ENCODE measurements at regions not wholly inside any gene's neighbourhood (a gene's known extent, or its start where the extent isn't known, plus 50 kb on each side); places are given as distances from the start of the nearest gene placed in this dataset.

DNA sequence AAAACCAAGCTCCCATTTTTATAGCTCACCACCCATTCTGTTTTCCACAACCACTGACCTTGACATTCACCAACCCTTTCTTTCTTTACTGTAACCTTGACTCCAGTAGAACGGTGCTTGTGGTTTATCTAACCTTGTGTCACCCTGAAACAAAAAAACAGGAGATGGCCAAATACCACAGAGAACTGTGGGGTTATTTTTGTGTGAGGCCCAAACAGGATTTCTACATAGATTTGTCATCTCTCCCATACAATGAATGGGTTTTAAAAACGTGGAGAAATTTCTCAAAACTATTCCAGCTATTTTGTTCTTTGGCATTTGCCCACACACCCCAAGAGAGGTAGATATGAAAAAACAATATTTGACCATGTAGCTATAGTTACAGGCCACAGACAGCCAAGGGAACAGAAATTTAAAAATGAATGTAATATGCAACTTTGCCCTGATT lies 231.3 kb upstream of the TANK start:
- ChIA-PET POLR2A (no interaction called here), CTCF (no interaction called here)
- no CpG with 5 or more reads among the region's 2 CpGs for WGBS (ENCODE audit: insufficient coverage)
- Histone ChIP-seq H3K4me3 (ENCODE audit: control extremely low read depth in 1 of 5, extremely low read depth in 1 of 5, insufficient read depth in 1 of 5, low read depth in 2 of 5, low read length in 4 of 5) (no peak overlapping the region), H3K4me2 (replicated peaks; ENCODE audit: low read depth, low read length, poor library complexity, severe bottlenecking) (no peak overlapping the region), H3K9ac (ENCODE audit: low read length) (no peak overlapping the region), H3K27me3 (replicated peaks in 1 of 4; ENCODE audit: control extremely low read depth in 1 of 4, control insufficient read depth in 3 of 4, insufficient read depth in 4 of 4, low read length in 3 of 4) (peaks cover 0 to 4% (median 0%) of the 10 kb centered on the region in 4 experiments), H2AFZ (ENCODE audit: insufficient read depth, low read depth, low read length, poor library complexity, severe bottlenecking) (no peak overlapping the region), H3K4me1 (ENCODE audit: control insufficient read depth in 2 of 2, insufficient read depth in 2 of 2, low read length in 2 of 2) (no peaks in the 10 kb centered on the region), H4K20me1 (ENCODE audit: control insufficient read depth, insufficient read depth, low read length, poor library complexity, severe bottlenecking) (no peaks in the 10 kb centered on the region), H3K36me3 (replicated peaks in 1 of 2; ENCODE audit: control extremely low read depth in 1 of 2, control insufficient read depth in 1 of 2, extremely low read depth in 1 of 2, insufficient read depth in 2 of 2, low read length in 1 of 2) (no peaks in the 10 kb centered on the region), H3K9me3 (ENCODE audit: control extremely low read depth in 1 of 3, control insufficient read depth in 2 of 3, insufficient read depth in 1 of 3, low read length in 2 of 3) (no peaks in the 10 kb centered on the region), H3K27ac (ENCODE audit: low read length in 2 of 2) (no peak overlapping the region), H3K79me2 (ENCODE audit: control insufficient read depth, insufficient read depth, low read length) (no peaks in the 10 kb centered on the region)
- TF ChIP-seq, protein P1, sequence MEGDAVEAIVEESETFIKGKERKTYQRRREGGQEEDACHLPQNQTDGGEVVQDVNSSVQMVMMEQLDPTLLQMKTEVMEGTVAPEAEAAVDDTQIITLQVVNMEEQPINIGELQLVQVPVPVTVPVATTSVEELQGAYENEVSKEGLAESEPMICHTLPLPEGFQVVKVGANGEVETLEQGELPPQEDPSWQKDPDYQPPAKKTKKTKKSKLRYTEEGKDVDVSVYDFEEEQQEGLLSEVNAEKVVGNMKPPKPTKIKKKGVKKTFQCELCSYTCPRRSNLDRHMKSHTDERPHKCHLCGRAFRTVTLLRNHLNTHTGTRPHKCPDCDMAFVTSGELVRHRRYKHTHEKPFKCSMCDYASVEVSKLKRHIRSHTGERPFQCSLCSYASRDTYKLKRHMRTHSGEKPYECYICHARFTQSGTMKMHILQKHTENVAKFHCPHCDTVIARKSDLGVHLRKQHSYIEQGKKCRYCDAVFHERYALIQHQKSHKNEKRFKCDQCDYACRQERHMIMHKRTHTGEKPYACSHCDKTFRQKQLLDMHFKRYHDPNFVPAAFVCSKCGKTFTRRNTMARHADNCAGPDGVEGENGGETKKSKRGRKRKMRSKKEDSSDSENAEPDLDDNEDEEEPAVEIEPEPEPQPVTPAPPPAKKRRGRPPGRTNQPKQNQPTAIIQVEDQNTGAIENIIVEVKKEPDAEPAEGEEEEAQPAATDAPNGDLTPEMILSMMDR (IDR thresholded peaks at IDR 0.05) = no peak
- no peak for TF ChIP-seq EZH2 (IDR thresholded peaks at IDR 0.05; ENCODE audit: borderline replicate concordance, insufficient read depth, low read depth, low read length, poor library complexity, severe bottlenecking)
- peaks cover 33% of the 10 kb centered on the region for H3K27me3 Mint-ChIP-seq
- H3K9me3 Mint-ChIP-seq (ENCODE audit: insufficient read depth) = no peaks in the 10 kb centered on the region
- H3K4me1 Mint-ChIP-seq = no peaks in the 10 kb centered on the region
- ATAC-seq (ENCODE audit: low read depth) (no peak), DNase-seq (no peak)
- intact Hi-C loops (cut with micrococcal nuclease) = no loop called here
- H3K27ac Mint-ChIP-seq = no peak overlapping the region
- H3K4me3 Mint-ChIP-seq = no peak overlapping the region

DNA sequence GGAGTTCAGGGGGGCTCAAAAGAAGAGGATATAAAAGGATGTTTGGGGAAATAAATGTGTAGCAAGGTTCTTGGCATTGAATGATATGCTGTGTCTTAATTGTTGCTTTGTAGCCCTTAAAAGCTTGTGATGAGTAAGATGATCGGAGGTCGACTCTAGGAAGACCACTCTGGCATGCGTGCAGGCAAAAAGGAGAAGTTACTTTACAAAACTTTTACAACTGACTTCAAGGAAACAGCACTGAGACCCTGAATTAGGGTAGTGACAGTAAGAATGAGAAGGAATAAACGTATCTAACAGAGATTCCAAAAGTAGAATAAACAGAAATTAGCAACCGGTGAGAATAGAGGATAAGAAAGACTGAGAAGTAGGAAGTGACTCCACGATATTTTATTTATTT lies 228.7 kb upstream of the TANK start:
- Mint-ChIP-seq H3K9me3 (ENCODE audit: insufficient read depth) (no peaks in the 10 kb centered on the region), H3K4me1 (no peaks in the 10 kb centered on the region), H3K27me3 (peaks cover 28% of the 10 kb centered on the region), H3K27ac (no peak overlapping the region), H3K4me3 (no peak overlapping the region)
- no peaks in the 10 kb centered on the region for H3K79me2 ChIP-seq (ENCODE audit: control insufficient read depth, insufficient read depth, low read length)
- H3K27me3 ChIP-seq (replicated peaks in 1 of 4; ENCODE audit: control extremely low read depth in 1 of 4, control insufficient read depth in 3 of 4, insufficient read depth in 4 of 4, low read length in 3 of 4) = peaks cover 0 to 4% (median 0%) of the 10 kb centered on the region in 4 experiments
- no peaks in the 10 kb centered on the region for H3K36me3 ChIP-seq (replicated peaks in 1 of 2; ENCODE audit: control extremely low read depth in 1 of 2, control insufficient read depth in 1 of 2, extremely low read depth in 1 of 2, insufficient read depth in 2 of 2, low read length in 1 of 2)
- no peaks in the 10 kb centered on the region for H3K4me1 ChIP-seq (ENCODE audit: control insufficient read depth in 2 of 2, insufficient read depth in 2 of 2, low read length in 2 of 2)
- intact Hi-C loops (cut with micrococcal nuclease) = no loop called here
- no peak overlapping the region for H3K4me3 ChIP-seq (ENCODE audit: control extremely low read depth in 1 of 5, extremely low read depth in 1 of 5, insufficient read depth in 1 of 5, low read depth in 2 of 5, low read length in 4 of 5)
- CTCF ChIA-PET = no interaction called here
- H2AFZ ChIP-seq (ENCODE audit: insufficient read depth, low read depth, low read length, poor library complexity, severe bottlenecking) = no peak overlapping the region
- no peak overlapping the region for H3K27ac ChIP-seq (ENCODE audit: low read length in 2 of 2)
- POLR2A ChIA-PET = no interaction called here
- H3K9me3 ChIP-seq (ENCODE audit: control extremely low read depth in 1 of 3, control insufficient read depth in 2 of 3, insufficient read depth in 1 of 3, low read length in 2 of 3) = no peaks in the 10 kb centered on the region
- ATAC-seq (ENCODE audit: low read depth) (no peak), DNase-seq (no peak)
- H3K4me2 ChIP-seq (replicated peaks; ENCODE audit: low read depth, low read length, poor library complexity, severe bottlenecking) = no peak overlapping the region
- no peaks in the 10 kb centered on the region for H4K20me1 ChIP-seq (ENCODE audit: control insufficient read depth, insufficient read depth, low read length, poor library complexity, severe bottlenecking)
- no CpG with 5 or more reads among the region's 6 CpGs for WGBS (ENCODE audit: insufficient coverage)
- no peak overlapping the region for H3K9ac ChIP-seq (ENCODE audit: low read length)
- TF ChIP-seq EZH2 (IDR thresholded peaks at IDR 0.05; ENCODE audit: borderline replicate concordance, insufficient read depth, low read depth, low read length, poor library complexity, severe bottlenecking) = no peak
- TF ChIP-seq, protein P1 (IDR thresholded peaks at IDR 0.05) = no peak

All from B cell (primary cell).